ENCODE measurements at regions not wholly inside any gene's neighbourhood (a gene's known extent, or its start where the extent isn't known, plus 50 kb on each side); places are given as distances from the start of the nearest gene placed in this dataset.
"Not testable (repeated sequence)": the region's sequence is repeated elsewhere in the genome, so short reads cannot be mapped to it uniquely, and the experiment has no call there.

GRCh38 chr15:94868265-94868664 lies 636.9 kb downstream of the MCTP2 start:
- not testable (repeated sequence) for H3K27ac ChIP-seq (ENCODE audit: low read depth, low read length); H3K4me1 ChIP-seq (ENCODE audit: control insufficient read depth in 1 of 2, insufficient read depth in 2 of 2, low read length in 2 of 2); H3K36me3 ChIP-seq (ENCODE audit: control insufficient read depth in 1 of 2, insufficient read depth in 2 of 2, low read length in 2 of 2); H3K4me3 ChIP-seq (ENCODE audit: low read depth in 1 of 2, low read length in 2 of 2); H3K27me3 ChIP-seq (ENCODE audit: control insufficient read depth in 1 of 2, insufficient read depth in 2 of 2, low read length in 2 of 2); H3K9me3 ChIP-seq (ENCODE audit: control insufficient read depth in 1 of 2, low read length in 2 of 2); H3K9ac ChIP-seq (ENCODE audit: low read depth in 1 of 2, low read length in 2 of 2)

GRCh38 chr15:94875550-94875949 lies 644.2 kb downstream of the MCTP2 start:
- peaks cover 0 to 4% of the 10 kb centered on the region in 2 donors for H3K9me3 ChIP-seq (ENCODE audit: control insufficient read depth in 1 of 2, low read length in 2 of 2)
- H3K27me3 ChIP-seq (ENCODE audit: control insufficient read depth in 1 of 2, insufficient read depth in 2 of 2, low read length in 2 of 2): no peaks in the 10 kb centered on the region
- H3K27ac ChIP-seq (ENCODE audit: low read depth, low read length): no peak overlapping the region
- H3K9ac ChIP-seq (ENCODE audit: low read depth in 1 of 2, low read length in 2 of 2): no peak overlapping the region
- no peaks in the 10 kb centered on the region for H3K36me3 ChIP-seq (ENCODE audit: control insufficient read depth in 1 of 2, insufficient read depth in 2 of 2, low read length in 2 of 2)
- H3K4me3 ChIP-seq (ENCODE audit: low read depth in 1 of 2, low read length in 2 of 2): no peak overlapping the region
- H3K4me1 ChIP-seq (ENCODE audit: control insufficient read depth in 1 of 2, insufficient read depth in 2 of 2, low read length in 2 of 2): no peaks in the 10 kb centered on the region

- H3K4me3 ChIP-seq (ENCODE audit: low read depth in 1 of 2, low read length in 2 of 2): no peak overlapping the region
- no peak overlapping the region for H3K27ac ChIP-seq (ENCODE audit: low read depth, low read length)
- no peaks in the 10 kb centered on the region for H3K27me3 ChIP-seq (ENCODE audit: control insufficient read depth in 1 of 2, insufficient read depth in 2 of 2, low read length in 2 of 2)
- H3K9ac ChIP-seq (ENCODE audit: low read depth in 1 of 2, low read length in 2 of 2): no peak overlapping the region
- H3K36me3 ChIP-seq (ENCODE audit: control insufficient read depth in 1 of 2, insufficient read depth in 2 of 2, low read length in 2 of 2): no peaks in the 10 kb centered on the region
- H3K9me3 ChIP-seq (ENCODE audit: control insufficient read depth in 1 of 2, low read length in 2 of 2): peaks cover 0 to 8% of the 10 kb centered on the region in 2 donors
- no peaks in the 10 kb centered on the region for H3K4me1 ChIP-seq (ENCODE audit: control insufficient read depth in 1 of 2, insufficient read depth in 2 of 2, low read length in 2 of 2)
Measured at GRCh38 chr15:94877833-94878232, 646.5 kb downstream of the MCTP2 start.

- H3K36me3 ChIP-seq (ENCODE audit: control insufficient read depth in 1 of 2, insufficient read depth in 2 of 2, low read length in 2 of 2): no peaks in the 10 kb centered on the region
- no peak overlapping the region for H3K27ac ChIP-seq (ENCODE audit: low read depth, low read length)
- H3K9me3 ChIP-seq (ENCODE audit: control insufficient read depth in 1 of 2, low read length in 2 of 2): peaks cover 6 to 8% of the 10 kb centered on the region in 2 donors
- H3K4me1 ChIP-seq (ENCODE audit: control insufficient read depth in 1 of 2, insufficient read depth in 2 of 2, low read length in 2 of 2): no peaks in the 10 kb centered on the region
- H3K4me3 ChIP-seq (ENCODE audit: low read depth in 1 of 2, low read length in 2 of 2): no peak overlapping the region
- no peaks in the 10 kb centered on the region for H3K27me3 ChIP-seq (ENCODE audit: control insufficient read depth in 1 of 2, insufficient read depth in 2 of 2, low read length in 2 of 2)
- no peak overlapping the region for H3K9ac ChIP-seq (ENCODE audit: low read depth in 1 of 2, low read length in 2 of 2)
Measured at GRCh38 chr15:94882071-94882712, 650.8 kb downstream of the MCTP2 start.

- Histone ChIP-seq H3K4me1 (ENCODE audit: control insufficient read depth in 1 of 2, insufficient read depth in 2 of 2, low read length in 2 of 2) (no peaks in the 10 kb centered on the region), H3K36me3 (ENCODE audit: control insufficient read depth in 1 of 2, insufficient read depth in 2 of 2, low read length in 2 of 2) (no peaks in the 10 kb centered on the region), H3K9me3 (ENCODE audit: control insufficient read depth in 1 of 2, low read length in 2 of 2) (peaks cover 0 to 6% of the 10 kb centered on the region in 2 donors), H3K4me3 (ENCODE audit: low read depth in 1 of 2, low read length in 2 of 2) (no peak overlapping the region), H3K27ac (ENCODE audit: low read depth, low read length) (no peak overlapping the region), H3K9ac (ENCODE audit: low read depth in 1 of 2, low read length in 2 of 2) (no peak overlapping the region), H3K27me3 (ENCODE audit: control insufficient read depth in 1 of 2, insufficient read depth in 2 of 2, low read length in 2 of 2) (no peaks in the 10 kb centered on the region)
Measured at GRCh38 chr15:94887391-94887790, 656.0 kb downstream of the MCTP2 start.

GRCh38 chr15:94889153-94889552 lies 657.8 kb downstream of the MCTP2 start:
- Histone ChIP-seq H3K4me1 (ENCODE audit: control insufficient read depth in 1 of 2, insufficient read depth in 2 of 2, low read length in 2 of 2) (no peaks in the 10 kb centered on the region), H3K4me3 (ENCODE audit: low read depth in 1 of 2, low read length in 2 of 2) (no peak overlapping the region), H3K9me3 (ENCODE audit: control insufficient read depth in 1 of 2, low read length in 2 of 2) (peaks cover 0 to 2% of the 10 kb centered on the region in 2 donors), H3K9ac (ENCODE audit: low read depth in 1 of 2, low read length in 2 of 2) (no peak overlapping the region), H3K27ac (ENCODE audit: low read depth, low read length) (no peak overlapping the region), H3K27me3 (ENCODE audit: control insufficient read depth in 1 of 2, insufficient read depth in 2 of 2, low read length in 2 of 2) (no peaks in the 10 kb centered on the region), H3K36me3 (ENCODE audit: control insufficient read depth in 1 of 2, insufficient read depth in 2 of 2, low read length in 2 of 2) (no peaks in the 10 kb centered on the region)

- Histone ChIP-seq H3K9me3 (ENCODE audit: control insufficient read depth in 1 of 2, low read length in 2 of 2) (no peaks in the 10 kb centered on the region), H3K4me1 (ENCODE audit: control insufficient read depth in 1 of 2, insufficient read depth in 2 of 2, low read length in 2 of 2) (no peaks in the 10 kb centered on the region), H3K4me3 (ENCODE audit: low read depth in 1 of 2, low read length in 2 of 2) (no peak overlapping the region), H3K27ac (ENCODE audit: low read depth, low read length) (no peak overlapping the region), H3K9ac (ENCODE audit: low read depth in 1 of 2, low read length in 2 of 2) (no peak overlapping the region), H3K36me3 (ENCODE audit: control insufficient read depth in 1 of 2, insufficient read depth in 2 of 2, low read length in 2 of 2) (no peaks in the 10 kb centered on the region), H3K27me3 (ENCODE audit: control insufficient read depth in 1 of 2, insufficient read depth in 2 of 2, low read length in 2 of 2) (no peaks in the 10 kb centered on the region)
Measured at GRCh38 chr15:94893091-94893490, 661.7 kb downstream of the MCTP2 start.

GRCh38 chr15:94894056-94894455 lies 662.7 kb downstream of the MCTP2 start:
- Histone ChIP-seq H3K9ac (ENCODE audit: low read depth in 1 of 2, low read length in 2 of 2) (no peak overlapping the region), H3K4me1 (ENCODE audit: control insufficient read depth in 1 of 2, insufficient read depth in 2 of 2, low read length in 2 of 2) (no peaks in the 10 kb centered on the region), H3K27ac (ENCODE audit: low read depth, low read length) (no peak overlapping the region), H3K9me3 (ENCODE audit: control insufficient read depth in 1 of 2, low read length in 2 of 2) (no peaks in the 10 kb centered on the region), H3K36me3 (ENCODE audit: control insufficient read depth in 1 of 2, insufficient read depth in 2 of 2, low read length in 2 of 2) (no peaks in the 10 kb centered on the region), H3K4me3 (ENCODE audit: low read depth in 1 of 2, low read length in 2 of 2) (no peak overlapping the region), H3K27me3 (ENCODE audit: control insufficient read depth in 1 of 2, insufficient read depth in 2 of 2, low read length in 2 of 2) (no peaks in the 10 kb centered on the region)

- Histone ChIP-seq H3K4me1 (ENCODE audit: control insufficient read depth in 1 of 2, insufficient read depth in 2 of 2, low read length in 2 of 2) (no peaks in the 10 kb centered on the region), H3K36me3 (ENCODE audit: control insufficient read depth in 1 of 2, insufficient read depth in 2 of 2, low read length in 2 of 2) (no peaks in the 10 kb centered on the region), H3K27ac (ENCODE audit: low read depth, low read length) (no peak overlapping the region), H3K9me3 (ENCODE audit: control insufficient read depth in 1 of 2, low read length in 2 of 2) (no peaks in the 10 kb centered on the region), H3K9ac (ENCODE audit: low read depth in 1 of 2, low read length in 2 of 2) (no peak overlapping the region), H3K27me3 (ENCODE audit: control insufficient read depth in 1 of 2, insufficient read depth in 2 of 2, low read length in 2 of 2) (no peaks in the 10 kb centered on the region), H3K4me3 (ENCODE audit: low read depth in 1 of 2, low read length in 2 of 2) (no peak overlapping the region)
Measured at GRCh38 chr15:94909510-94909909, 678.1 kb downstream of the MCTP2 start.

- Histone ChIP-seq H3K36me3 (ENCODE audit: control insufficient read depth in 1 of 2, insufficient read depth in 2 of 2, low read length in 2 of 2) (no peaks in the 10 kb centered on the region), H3K27me3 (ENCODE audit: control insufficient read depth in 1 of 2, insufficient read depth in 2 of 2, low read length in 2 of 2) (no peaks in the 10 kb centered on the region), H3K4me3 (ENCODE audit: low read depth in 1 of 2, low read length in 2 of 2) (no peak overlapping the region), H3K9ac (ENCODE audit: low read depth in 1 of 2, low read length in 2 of 2) (no peak overlapping the region), H3K9me3 (ENCODE audit: control insufficient read depth in 1 of 2, low read length in 2 of 2) (no peaks in the 10 kb centered on the region), H3K27ac (ENCODE audit: low read depth, low read length) (no peak overlapping the region), H3K4me1 (ENCODE audit: control insufficient read depth in 1 of 2, insufficient read depth in 2 of 2, low read length in 2 of 2) (no peaks in the 10 kb centered on the region)
Measured at GRCh38 chr15:94910166-94910565, 678.8 kb downstream of the MCTP2 start.

GRCh38 chr15:94912760-94913159 lies 681.4 kb downstream of the MCTP2 start:
- no peaks in the 10 kb centered on the region for H3K36me3 ChIP-seq (ENCODE audit: control insufficient read depth in 1 of 2, insufficient read depth in 2 of 2, low read length in 2 of 2)
- H3K4me1 ChIP-seq (ENCODE audit: control insufficient read depth in 1 of 2, insufficient read depth in 2 of 2, low read length in 2 of 2): no peaks in the 10 kb centered on the region
- no peak overlapping the region for H3K9ac ChIP-seq (ENCODE audit: low read depth in 1 of 2, low read length in 2 of 2)
- no peak overlapping the region for H3K4me3 ChIP-seq (ENCODE audit: low read depth in 1 of 2, low read length in 2 of 2)
- no peaks in the 10 kb centered on the region for H3K9me3 ChIP-seq (ENCODE audit: control insufficient read depth in 1 of 2, low read length in 2 of 2)
- no peak overlapping the region for H3K27ac ChIP-seq (ENCODE audit: low read depth, low read length)
- no peaks in the 10 kb centered on the region for H3K27me3 ChIP-seq (ENCODE audit: control insufficient read depth in 1 of 2, insufficient read depth in 2 of 2, low read length in 2 of 2)

Data from duodenal mucosa (tissue), 2 donors.